ENCODE measurements at regions not wholly inside any gene's neighbourhood (a gene's known extent, or its start where the extent isn't known, plus 50 kb on each side); places are given as distances from the start of the nearest gene placed in this dataset.
"Not testable (repeated sequence)": the region's sequence is repeated elsewhere in the genome, so short reads cannot be mapped to it uniquely, and the experiment has no call there.

GRCh38 chr21:10325546-10325945 lies 195.8 kb upstream of the TPTE start:
- not testable (repeated sequence) for DNase-seq (ENCODE audit: low spot score)

- DNase-seq (ENCODE audit: low spot score): not testable (repeated sequence)
Measured at GRCh38 chr21:10326146-10326545, 195.2 kb upstream of the TPTE start.

GRCh38 chr21:10328646-10329045 lies 192.7 kb upstream of the TPTE start:
- not testable (repeated sequence) for DNase-seq (ENCODE audit: low spot score)

- not testable (repeated sequence) for DNase-seq (ENCODE audit: low spot score)
Measured at GRCh38 chr21:10330641-10331119, 190.7 kb upstream of the TPTE start.

GRCh38 chr21:10331134-10331533 lies 190.2 kb upstream of the TPTE start:
- DNase-seq (ENCODE audit: low spot score): not testable (repeated sequence)

GRCh38 chr21:10332935-10333334 lies 188.4 kb upstream of the TPTE start:
- DNase-seq (ENCODE audit: low spot score): not testable (repeated sequence)

- DNase-seq (ENCODE audit: low spot score): not testable (repeated sequence)
Measured at GRCh38 chr21:10334391-10334790, 187.0 kb upstream of the TPTE start.

- DNase-seq (ENCODE audit: low spot score): not testable (repeated sequence)
Measured at GRCh38 chr21:10342261-10342956, 179.0 kb upstream of the TPTE start.

GRCh38 chr21:10343146-10343935 lies 178.0 kb upstream of the TPTE start:
- peak; percentile 6 for DNase-seq (ENCODE audit: low spot score)

GRCh38 chr21:10344266-10344665 lies 177.1 kb upstream of the TPTE start:
- not testable (repeated sequence) for DNase-seq (ENCODE audit: low spot score)

- DNase-seq (ENCODE audit: low spot score): not testable (repeated sequence)
Measured at GRCh38 chr21:10345178-10345612, 176.2 kb upstream of the TPTE start.

- not testable (repeated sequence) for DNase-seq (ENCODE audit: low spot score)
Measured at GRCh38 chr21:10346249-10346648, 175.1 kb upstream of the TPTE start.

- DNase-seq (ENCODE audit: low spot score): not testable (repeated sequence)
Measured at GRCh38 chr21:10346933-10347615, 174.3 kb upstream of the TPTE start.

GRCh38 chr21:10347675-10348074 lies 173.7 kb upstream of the TPTE start:
- DNase-seq (ENCODE audit: low spot score): not testable (repeated sequence)

- not testable (repeated sequence) for DNase-seq (ENCODE audit: low spot score)
Measured at GRCh38 chr21:10348150-10348549, 173.2 kb upstream of the TPTE start.

- not testable (repeated sequence) for DNase-seq (ENCODE audit: low spot score)
Measured at GRCh38 chr21:10354851-10355578, 166.4 kb upstream of the TPTE start.

GRCh38 chr21:10359120-10359519 lies 162.3 kb upstream of the TPTE start:
- DNase-seq (ENCODE audit: low spot score): not testable (repeated sequence)

GRCh38 chr21:10359911-10360310 lies 161.5 kb upstream of the TPTE start:
- not testable (repeated sequence) for DNase-seq (ENCODE audit: low spot score)

- not testable (repeated sequence) for DNase-seq (ENCODE audit: low spot score)
Measured at GRCh38 chr21:10361214-10361736, 160.1 kb upstream of the TPTE start.

- not testable (repeated sequence) for DNase-seq (ENCODE audit: low spot score)
Measured at GRCh38 chr21:10362816-10363215, 158.6 kb upstream of the TPTE start.

- not testable (repeated sequence) for DNase-seq (ENCODE audit: low spot score)
Measured at GRCh38 chr21:10363321-10363720, 158.1 kb upstream of the TPTE start.

All from iPS-NIHi11 (cell line).